AG04449 (cell line): ENCODE measurements at regions not wholly inside any gene's neighbourhood (a gene's known extent, or its start where the extent isn't known, plus 50 kb on each side); places are given as distances from the start of the nearest gene placed in this dataset.
"Not testable (repeated sequence)": the region's sequence is repeated elsewhere in the genome, so short reads cannot be mapped to it uniquely, and the experiment has no call there.

Source experiments
- CTCF ChIA-PET: fragments of 350-600 bp; formaldehyde crosslinking; extraction: SDS; loops from one replicate; lab custom pipeline; 2021; ENCODE audit warnings: antibody characterized with exemption; lab: Yijun Ruan, JAX
- POLR2A ChIA-PET: fragments of 400-600, 350-600 bp; formaldehyde crosslinking; extraction: SDS; loops from one replicate; lab custom pipeline; 2020; ENCODE audit warnings: antibody characterized with exemption, inconsistent platforms; lab: Yijun Ruan, JAX
- DNase-seq: peaks from one replicate; pipeline ENCODE4 v3.0.0-alpha.2; 2010; ENCODE audit warnings: low read depth, low spot score
- H3K4me3 ChIP-seq: 2 replicates; pipeline ENCODE4 v1.5.1; 2011; ENCODE audit warnings: low read depth, mild to moderate bottlenecking, control low read depth, low read length
- TF ChIP-seq, protein P1 (sequence below): IDR thresholded peaks from one replicate; pipeline ENCODE4 v1.5.1; 2011; ENCODE audit warnings: mild to moderate bottlenecking, moderate library complexity, low read length, control low read depth, inconsistent platforms; ENCODE audit not compliant: insufficient read depth; ENCODE audit errors: missing control alignments

DNA sequence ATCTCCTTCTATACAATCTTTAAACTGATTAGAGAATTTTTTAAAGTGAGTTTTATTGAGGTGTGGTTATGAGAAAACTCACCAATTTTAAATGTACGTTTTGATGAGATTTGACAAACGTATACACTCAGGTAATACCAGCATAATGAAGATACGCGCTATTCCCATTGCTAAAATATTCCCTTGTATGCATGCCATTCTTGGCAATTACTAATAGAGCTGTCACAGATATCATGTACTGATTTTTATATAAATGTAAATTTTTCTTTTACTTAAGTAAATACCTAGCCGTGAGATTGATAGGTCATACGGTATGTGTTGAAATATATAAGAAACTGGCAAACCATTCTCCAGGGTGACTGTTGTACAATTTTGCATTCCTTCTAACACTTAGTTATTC lies 384.7 kb downstream of the PTH2R start:
- H3K4me3 ChIP-seq = no peak overlapping the region
- ChIA-PET CTCF (no interaction called here), POLR2A (no interaction called here)
- DNase-seq = no peak
- TF ChIP-seq, protein P1, sequence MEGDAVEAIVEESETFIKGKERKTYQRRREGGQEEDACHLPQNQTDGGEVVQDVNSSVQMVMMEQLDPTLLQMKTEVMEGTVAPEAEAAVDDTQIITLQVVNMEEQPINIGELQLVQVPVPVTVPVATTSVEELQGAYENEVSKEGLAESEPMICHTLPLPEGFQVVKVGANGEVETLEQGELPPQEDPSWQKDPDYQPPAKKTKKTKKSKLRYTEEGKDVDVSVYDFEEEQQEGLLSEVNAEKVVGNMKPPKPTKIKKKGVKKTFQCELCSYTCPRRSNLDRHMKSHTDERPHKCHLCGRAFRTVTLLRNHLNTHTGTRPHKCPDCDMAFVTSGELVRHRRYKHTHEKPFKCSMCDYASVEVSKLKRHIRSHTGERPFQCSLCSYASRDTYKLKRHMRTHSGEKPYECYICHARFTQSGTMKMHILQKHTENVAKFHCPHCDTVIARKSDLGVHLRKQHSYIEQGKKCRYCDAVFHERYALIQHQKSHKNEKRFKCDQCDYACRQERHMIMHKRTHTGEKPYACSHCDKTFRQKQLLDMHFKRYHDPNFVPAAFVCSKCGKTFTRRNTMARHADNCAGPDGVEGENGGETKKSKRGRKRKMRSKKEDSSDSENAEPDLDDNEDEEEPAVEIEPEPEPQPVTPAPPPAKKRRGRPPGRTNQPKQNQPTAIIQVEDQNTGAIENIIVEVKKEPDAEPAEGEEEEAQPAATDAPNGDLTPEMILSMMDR = no peak

DNA sequence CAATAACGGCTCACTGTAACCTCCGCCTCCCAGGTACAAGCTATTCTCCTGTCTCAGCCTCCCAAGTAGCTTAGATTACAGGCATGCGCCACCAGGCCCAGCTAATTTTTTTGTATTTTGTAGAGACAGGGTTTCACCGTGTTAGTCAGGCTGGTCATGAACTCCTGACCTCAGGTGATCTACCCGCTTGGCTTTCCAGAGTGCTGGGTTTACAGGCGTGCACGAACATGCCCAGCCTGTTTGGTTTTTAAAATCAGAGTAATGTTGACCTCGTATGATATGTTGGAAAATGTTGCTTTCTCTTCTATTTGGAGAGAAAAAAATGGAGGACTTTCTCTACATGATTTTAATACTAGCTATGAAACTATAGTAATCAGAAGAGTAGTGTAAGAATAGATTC lies 386.2 kb downstream of the PTH2R start:
- H3K4me3 ChIP-seq = no peak overlapping the region
- ChIA-PET CTCF (no interaction called here), POLR2A (no interaction called here)
- no peak for DNase-seq
- TF ChIP-seq, protein P1 = no peak

DNA sequence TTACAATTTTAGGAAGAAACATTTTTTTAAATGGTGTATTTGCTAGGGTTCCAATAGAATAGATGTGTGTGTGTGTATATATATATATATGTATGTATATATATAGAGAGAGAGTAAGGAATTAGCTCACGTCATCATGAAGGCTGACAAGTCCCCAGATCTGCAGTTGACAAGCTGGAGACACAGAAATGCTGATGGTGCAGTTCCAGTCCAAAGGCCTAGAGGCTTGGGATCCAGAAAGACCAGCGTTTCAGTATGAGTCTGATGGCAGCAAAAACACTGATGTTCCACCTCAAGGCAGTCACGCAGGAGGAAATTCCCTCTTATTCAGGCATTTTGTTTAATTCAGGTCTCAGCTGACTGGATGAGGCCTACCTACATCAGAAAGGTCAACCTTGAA lies 386.8 kb downstream of the PTH2R start:
- CTCF ChIA-PET = no interaction called here
- POLR2A ChIA-PET = no interaction called here
- TF ChIP-seq, protein P1 = no peak
- DNase-seq = no peak
- no peak overlapping the region for H3K4me3 ChIP-seq

DNA sequence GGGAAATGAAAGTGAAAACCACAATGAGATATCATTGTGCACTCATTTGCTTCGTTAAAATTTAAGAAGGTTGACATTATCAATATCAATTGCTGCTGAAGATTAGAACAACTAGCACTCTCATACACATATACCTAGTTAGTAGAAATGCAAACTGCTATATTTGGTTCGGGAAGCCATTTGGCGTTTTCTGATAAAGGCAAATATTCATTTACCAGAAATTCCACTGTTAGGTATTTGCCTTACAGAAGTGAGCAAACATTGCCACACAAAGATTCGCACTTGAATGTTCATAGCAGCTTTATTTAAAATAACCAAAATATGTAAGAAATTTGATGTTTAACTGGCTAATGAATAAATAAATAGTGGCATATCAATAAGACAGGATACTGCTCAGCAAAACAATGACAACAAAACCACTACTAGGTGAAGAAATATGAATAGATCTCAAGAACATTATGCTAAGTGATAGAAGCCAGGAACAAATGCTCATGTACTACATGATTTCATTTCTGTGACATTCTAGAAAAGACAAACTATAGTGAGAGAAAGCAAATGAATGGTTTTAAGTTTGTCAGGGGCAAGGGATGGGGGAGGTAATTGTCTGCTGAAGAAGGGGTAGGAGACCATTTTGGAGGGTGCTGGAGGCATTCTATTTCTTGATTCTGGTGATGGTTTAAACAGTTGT lies 387.8 kb downstream of the PTH2R start:
- no peak overlapping the region for H3K4me3 ChIP-seq
- ChIA-PET POLR2A (no interaction called here), CTCF (no interaction called here)
- TF ChIP-seq, protein P1 = no peak
- no peak for DNase-seq

DNA sequence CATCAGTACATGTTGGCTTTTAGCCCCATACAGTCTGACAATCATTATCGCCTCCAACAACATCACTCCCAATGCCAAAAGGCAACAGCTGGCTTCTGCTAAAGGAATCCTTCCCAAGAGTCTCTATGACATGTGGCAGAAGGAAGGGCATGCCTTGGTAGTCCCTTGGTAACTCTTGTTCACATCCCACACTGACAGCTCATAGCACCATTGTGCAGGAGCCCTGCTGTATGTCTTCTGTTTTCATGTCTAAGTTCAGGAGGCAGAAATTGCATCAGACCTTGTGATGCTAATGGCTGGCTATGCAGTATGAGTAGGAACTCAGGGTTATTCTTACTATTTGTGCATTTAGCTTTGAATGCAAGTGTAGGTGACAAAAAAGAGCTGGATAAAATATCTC lies 392.1 kb downstream of the PTH2R start:
- DNase-seq = no peak
- no peak overlapping the region for H3K4me3 ChIP-seq
- POLR2A ChIA-PET = no interaction called here
- TF ChIP-seq, protein P1 = no peak
- CTCF ChIA-PET = no interaction called here

DNA sequence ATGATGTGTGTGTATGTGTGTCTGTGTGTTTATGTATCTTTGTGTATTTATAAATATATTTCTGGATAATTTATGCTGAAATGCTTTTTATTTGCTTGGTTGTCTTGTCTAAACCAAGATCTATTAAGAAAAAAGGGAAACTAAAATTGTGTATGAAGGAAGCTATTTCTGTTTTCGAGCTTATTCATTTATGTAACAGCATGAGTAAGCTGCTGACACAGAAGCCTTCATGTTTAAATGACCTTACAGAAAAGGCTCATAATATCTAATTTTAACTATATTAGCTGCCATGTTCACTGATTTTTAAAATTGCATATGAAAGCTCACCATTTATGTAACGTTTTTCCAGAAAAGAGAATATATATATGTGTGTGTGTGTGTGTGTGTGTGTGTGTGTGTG lies 392.8 kb downstream of the PTH2R start:
- POLR2A ChIA-PET = no interaction called here
- CTCF ChIA-PET = no interaction called here
- no peak for DNase-seq
- TF ChIP-seq, protein P1 = no peak
- no peak overlapping the region for H3K4me3 ChIP-seq

DNA sequence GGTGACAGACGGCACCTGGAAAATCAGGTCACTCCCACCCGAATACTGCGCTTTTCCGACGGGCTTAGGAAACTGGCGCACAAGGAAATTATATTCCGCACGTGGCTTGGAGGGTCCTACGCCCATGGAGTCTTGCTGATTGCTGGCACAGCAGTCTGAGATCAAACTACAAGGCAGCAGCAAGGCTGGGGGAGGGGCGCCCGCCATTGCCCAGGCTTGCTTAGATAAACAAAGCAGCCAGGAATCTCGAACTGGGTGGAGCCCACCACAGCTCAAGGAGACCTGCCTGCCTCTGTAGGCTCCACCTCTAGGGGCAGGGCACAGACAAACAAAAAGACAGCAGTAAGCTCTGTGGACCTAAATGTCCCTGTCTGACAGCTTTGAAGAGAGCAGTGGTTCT lies 394.3 kb downstream of the PTH2R start:
- DNase-seq, POLR2A ChIA-PET, CTCF ChIA-PET, H3K4me3 ChIP-seq: not testable (repeated sequence)
